NOMO-1 treated with dmso at 0.1 percent for 144 hours (cell line): ENCODE measurements at regions not wholly inside any gene's neighbourhood (a gene's known extent, or its start where the extent isn't known, plus 50 kb on each side); places are given as distances from the start of the nearest gene placed in this dataset.
"Not testable (repeated sequence)": the region's sequence is repeated elsewhere in the genome, so short reads cannot be mapped to it uniquely, and the experiment has no call there.

ENCODE experiments used
- DNase-seq: peaks from one replicate; lab custom pipeline; 2025; ENCODE audit not compliant: unreplicated experiment; lab: John Stamatoyannopoulos, UW

GRCh38 chr5:12095808-12096281 lies 191.6 kb upstream of the CTNND2 start:
- no peak for DNase-seq

- no peak for DNase-seq
Observed at GRCh38 chr5:12093586-12093985, 189.3 kb upstream of the CTNND2 start.

GRCh38 chr5:12080761-12081160 lies 176.5 kb upstream of the CTNND2 start:
- no peak for DNase-seq

- not testable (repeated sequence) for DNase-seq
Observed at GRCh38 chr5:12078286-12078685, 174.0 kb upstream of the CTNND2 start.

GRCh38 chr5:12073426-12073825 lies 169.2 kb upstream of the CTNND2 start:
- no peak for DNase-seq

- no peak for DNase-seq
Observed at GRCh38 chr5:12072441-12072840, 168.2 kb upstream of the CTNND2 start.

- no peak for DNase-seq
Observed at GRCh38 chr5:12071455-12071854, 167.2 kb upstream of the CTNND2 start.

- DNase-seq = peak; percentile 1
Observed at GRCh38 chr5:12023614-12024241, 119.5 kb upstream of the CTNND2 start.

GRCh38 chr5:12022444-12022843 lies 118.2 kb upstream of the CTNND2 start:
- no peak for DNase-seq

GRCh38 chr5:12019306-12019705 lies 115.1 kb upstream of the CTNND2 start:
- no peak for DNase-seq

GRCh38 chr5:12017007-12017406 lies 112.8 kb upstream of the CTNND2 start:
- DNase-seq = no peak

- DNase-seq = no peak
Observed at GRCh38 chr5:12016159-12016746, 112.0 kb upstream of the CTNND2 start.

- no peak for DNase-seq
Observed at GRCh38 chr5:12013351-12013750, 109.1 kb upstream of the CTNND2 start.

- DNase-seq = no peak
Observed at GRCh38 chr5:12003680-12004079, 99.4 kb upstream of the CTNND2 start.

GRCh38 chr5:11998397-11998796 lies 94.2 kb upstream of the CTNND2 start:
- no peak for DNase-seq

- no peak for DNase-seq
Observed at GRCh38 chr5:11997942-11998341, 93.7 kb upstream of the CTNND2 start.

GRCh38 chr5:11992518-11992917 lies 88.3 kb upstream of the CTNND2 start:
- DNase-seq = no peak

- DNase-seq = no peak
Observed at GRCh38 chr5:11985993-11986392, 81.7 kb upstream of the CTNND2 start.

- no peak for DNase-seq
Observed at GRCh38 chr5:11984196-11984595, 80.0 kb upstream of the CTNND2 start.

GRCh38 chr5:11981986-11982385 lies 77.7 kb upstream of the CTNND2 start:
- no peak for DNase-seq

GRCh38 chr5:11977904-11978303 lies 73.7 kb upstream of the CTNND2 start:
- DNase-seq = no peak

- no peak for DNase-seq
Observed at GRCh38 chr5:11973469-11973868, 69.2 kb upstream of the CTNND2 start.

GRCh38 chr5:11963227-11963626 lies 59.0 kb upstream of the CTNND2 start:
- no peak for DNase-seq
